Liver (tissue), 8 donors: ENCODE measurements at regions not wholly inside any gene's neighbourhood (a gene's known extent, or its start where the extent isn't known, plus 50 kb on each side); places are given as distances from the start of the nearest gene placed in this dataset.

ENCODE experiments used
- DNase-seq: peaks from one replicate; pipeline ENCODE4 v3.0.0-alpha.2; 2017; ENCODE audit warnings: low spot score
- H3K27ac ChIP-seq, 2 donors: one replicate each; pipeline ENCODE4 v1.7.0; 2013; ENCODE audit warnings: inconsistent platforms in 2 of 2, low read length in 2 of 2, control low read depth in 1 of 2, low read depth in 1 of 2, mild to moderate bottlenecking in 1 of 2
- H3K27me3 ChIP-seq, 4 donors: one replicate each; pipeline versions ENCODE4 v1.6.1 to v1.7.0; 2013; ENCODE audit warnings: low read length in 3 of 4, inconsistent platforms in 1 of 4, mild to moderate bottlenecking in 1 of 4, moderate library complexity in 1 of 4; ENCODE audit not compliant: control insufficient read depth in 4 of 4, insufficient read depth in 4 of 4
- H3K36me3 ChIP-seq, 4 donors: one replicate each; pipeline versions ENCODE4 v1.6.1 to v1.7.0; 2013; ENCODE audit warnings: low read length in 3 of 4, mild to moderate bottlenecking in 3 of 4, low read depth in 1 of 4, moderate library complexity in 1 of 4; ENCODE audit not compliant: control insufficient read depth in 4 of 4, insufficient read depth in 3 of 4
- H3K4me1 ChIP-seq, 4 donors: one replicate each; pipeline versions ENCODE4 v1.6.1 to v1.7.0; 2013; ENCODE audit warnings: low read length in 3 of 4, mild to moderate bottlenecking in 3 of 4, moderate library complexity in 1 of 4; ENCODE audit not compliant: control insufficient read depth in 4 of 4, insufficient read depth in 4 of 4
- H3K4me3 ChIP-seq, 3 donors: one replicate each; pipeline versions ENCODE4 v1.6.1 to v1.7.0; 2013; ENCODE audit warnings: low read length in 3 of 3, control low read depth in 1 of 3, low read depth in 1 of 3, mild to moderate bottlenecking in 1 of 3
- H3K9ac ChIP-seq, 2 donors: one replicate each; pipeline ENCODE4 v1.7.0; 2013; ENCODE audit warnings: low read length in 2 of 2, mild to moderate bottlenecking in 2 of 2, moderate library complexity in 2 of 2, control low read depth in 1 of 2, low read depth in 1 of 2
- H3K9me3 ChIP-seq, 4 donors: one replicate each; pipeline versions ENCODE4 v1.6.1 to v1.7.0; 2013; ENCODE audit warnings: low read length in 3 of 4; ENCODE audit not compliant: control insufficient read depth in 4 of 4
- CTCF ChIP-seq: fragments of 150-350 bp; IDR thresholded peaks from 2 replicates; pipeline ENCODE4 v1.5.1; 2017; ENCODE audit warnings: improper control_type of control experiment, low read depth, low read length; ENCODE audit not compliant: missing input control
- EGR1 ChIP-seq, 2 donors: IDR thresholded peaks; 2 replicates each; pipeline ENCODE4 v1.6.1; 2016 to 2018; ENCODE audit warnings: antibody characterized with exemption in 2 of 2, low read depth in 2 of 2
- FOXA1 ChIP-seq: IDR thresholded peaks from 2 replicates; pipeline ENCODE4 v1.6.1; 2016; ENCODE audit warnings: antibody characterized with exemption
- FOXA2 ChIP-seq: IDR thresholded peaks from 2 replicates; pipeline ENCODE4 v1.6.1; 2016; ENCODE audit warnings: antibody characterized with exemption
- GABPA ChIP-seq, 2 donors: IDR thresholded peaks in 1 of 2; conservative IDR thresholded peaks in 1 of 2; 2 replicates each; pipeline ENCODE4 v1.6.1; 2016; ENCODE audit warnings: antibody characterized with exemption in 2 of 2, mild to moderate bottlenecking in 1 of 2, moderate library complexity in 1 of 2
- HNF4A ChIP-seq, 2 donors: conservative IDR thresholded peaks; 2 replicates each; pipeline ENCODE4 v1.6.1; 2016; ENCODE audit warnings: antibody characterized with exemption in 2 of 2, mild to moderate bottlenecking in 2 of 2
- HNF4G ChIP-seq: IDR thresholded peaks from 2 replicates; pipeline ENCODE4 v1.6.1; 2016; ENCODE audit warnings: antibody characterized with exemption
- JUND ChIP-seq, 2 donors: IDR thresholded peaks; 2 replicates each; pipeline ENCODE4 v1.6.1; 2016; ENCODE audit warnings: antibody characterized with exemption in 2 of 2
- MAX ChIP-seq: IDR thresholded peaks from 2 replicates; pipeline ENCODE4 v1.6.1; 2016; ENCODE audit warnings: antibody characterized with exemption
- NR2F2 ChIP-seq: IDR thresholded peaks from 2 replicates; pipeline ENCODE4 v1.6.1; 2016; ENCODE audit warnings: antibody characterized with exemption
- RAD21 ChIP-seq, 2 donors: IDR thresholded peaks; 2 replicates each; pipeline ENCODE4 v1.6.1; 2016; ENCODE audit warnings: antibody characterized with exemption in 2 of 2, mild to moderate bottlenecking in 2 of 2
- RXRA ChIP-seq, 2 donors: IDR thresholded peaks; 2 replicates each; pipeline ENCODE4 v1.6.1; 2017 to 2018; ENCODE audit warnings: antibody characterized with exemption in 2 of 2, mild to moderate bottlenecking in 1 of 2
- SP1 ChIP-seq: IDR thresholded peaks from 2 replicates; pipeline ENCODE4 v1.6.1; 2018; ENCODE audit warnings: antibody characterized with exemption, mild to moderate bottlenecking
- TAF1 ChIP-seq: conservative IDR thresholded peaks from 2 replicates; pipeline ENCODE4 v1.6.1; 2016; ENCODE audit warnings: antibody characterized with exemption, mild to moderate bottlenecking
- YY1 ChIP-seq: IDR thresholded peaks from 2 replicates; pipeline ENCODE4 v1.6.1; 2016; ENCODE audit warnings: antibody characterized with exemption, mild to moderate bottlenecking
- ZBTB33 ChIP-seq: IDR thresholded peaks from 2 replicates; pipeline ENCODE4 v1.6.1; 2016; ENCODE audit warnings: antibody characterized with exemption
- WGBS: extraction: QIAGEN DNeasy Blood & Tissue Kit; methylation state at CpG from one replicate; pipeline ENCODE4 v1.1.7; 2013; 5-methylcytosine and 5-hydroxymethylcytosine counted together
- TF ChIP-seq, protein P1 (sequence below): IDR thresholded peaks from 2 replicates; pipeline ENCODE4 v1.6.1; 2016; ENCODE audit warnings: antibody characterized with exemption
- TF ChIP-seq, protein P2 (sequence below): IDR thresholded peaks from 2 replicates; pipeline ENCODE4 v1.6.1; 2016; ENCODE audit warnings: antibody characterized with exemption, mild to moderate bottlenecking
- donor health status: healthy.
- donor health status: healthy.
- donor health status: healthy.
- donor health status: healthy.
- donor health status: healthy.

DNA sequence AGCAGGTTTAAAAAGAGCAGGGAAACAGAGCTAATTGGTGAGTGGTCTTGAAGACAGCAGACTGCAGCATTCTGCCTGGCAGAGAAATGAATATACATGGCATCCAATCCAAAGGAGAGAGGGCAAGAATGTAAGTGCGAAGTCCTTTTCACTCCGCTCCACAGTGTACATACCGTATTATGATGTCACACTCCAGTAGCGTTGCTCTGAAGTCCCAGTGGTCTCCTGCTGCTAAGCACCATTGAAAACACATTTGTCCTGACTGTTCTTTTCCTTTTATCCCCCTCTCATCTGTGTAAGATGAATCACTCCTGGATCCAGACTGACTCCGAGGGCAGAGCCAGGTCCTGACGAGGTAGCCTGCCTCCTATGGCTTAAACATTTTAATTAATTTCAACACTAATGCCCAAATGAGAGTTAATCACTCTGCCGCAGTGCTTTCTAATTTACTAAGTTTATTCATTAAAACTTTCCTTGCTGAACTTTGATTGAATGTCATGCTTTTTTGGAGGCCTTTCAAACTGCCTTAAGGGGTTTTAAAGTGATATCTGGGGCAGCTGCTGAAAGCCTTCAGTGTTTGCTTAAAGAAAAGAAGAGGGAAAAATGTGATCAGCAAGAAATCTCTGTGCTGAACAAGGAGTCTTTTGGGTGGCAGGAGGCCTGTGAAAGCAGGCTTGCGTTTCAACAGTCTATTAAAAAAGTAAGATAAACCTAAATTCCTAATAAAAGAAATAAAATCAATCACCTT is 227.2 kb downstream of the ATG4C start:
- Histone ChIP-seq H3K9ac (no peak overlapping the region), H3K36me3 (no peaks in the 10 kb centered on the region), H3K27ac (no peak overlapping the region), H3K9me3 (peaks cover 0 to 2% (median 0%) of the 10 kb centered on the region in 4 donors), H3K27me3 (no peaks in the 10 kb centered on the region), H3K4me1 (peaks cover 0 to 14% (median 7%) of the 10 kb centered on the region in 4 donors), H3K4me3 (no peak overlapping the region)
- 89% methylated on average over 8 of the region's 8 CpGs for WGBS
- TF ChIP-seq RXRA (IDR thresholded peaks at IDR 0.05) (no peak), JUND (IDR thresholded peaks at IDR 0.05) (no peak), SP1 (no peak), EGR1 (IDR thresholded peaks at IDR 0.05; ENCODE audit: low read depth in 2 of 2) (no peak), YY1 (no peak), FOXA1 (no peak), FOXA2 (no peak)
- TF ChIP-seq, protein P1, sequence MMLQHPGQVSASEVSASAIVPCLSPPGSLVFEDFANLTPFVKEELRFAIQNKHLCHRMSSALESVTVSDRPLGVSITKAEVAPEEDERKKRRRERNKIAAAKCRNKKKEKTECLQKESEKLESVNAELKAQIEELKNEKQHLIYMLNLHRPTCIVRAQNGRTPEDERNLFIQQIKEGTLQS: no peak
- no peak for DNase-seq

DNA sequence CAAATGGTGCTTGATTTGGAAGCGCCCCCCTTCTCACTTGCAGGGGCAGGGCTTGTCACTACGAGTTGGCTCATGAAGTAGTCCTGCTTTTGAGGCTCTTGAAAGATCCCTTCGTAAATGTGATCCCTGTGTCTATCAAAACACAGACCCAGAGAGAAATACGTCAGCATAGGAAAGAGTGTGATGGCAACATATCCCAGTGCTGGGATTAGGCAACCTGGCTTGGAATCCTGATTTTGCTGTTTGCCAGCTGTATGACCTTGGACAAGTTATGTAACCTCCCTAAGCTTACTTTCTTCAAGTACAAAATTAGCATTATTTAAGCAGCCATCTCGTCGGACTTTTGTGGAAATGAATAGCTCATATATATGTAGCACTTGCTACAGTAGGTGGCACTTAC is 228.4 kb downstream of the ATG4C start:
- H3K4me1 ChIP-seq: peaks cover 0 to 15% (median 8%) of the 10 kb centered on the region in 4 donors
- H3K27me3 ChIP-seq: no peaks in the 10 kb centered on the region
- DNase-seq: no peak
- no peak overlapping the region for H3K27ac ChIP-seq
- TF ChIP-seq HNF4A (conservative IDR thresholded peaks at IDR 0.05): peak; percentile 58 to 64
- TF ChIP-seq SP1: peak; percentile 41
- TF ChIP-seq, protein P2, sequence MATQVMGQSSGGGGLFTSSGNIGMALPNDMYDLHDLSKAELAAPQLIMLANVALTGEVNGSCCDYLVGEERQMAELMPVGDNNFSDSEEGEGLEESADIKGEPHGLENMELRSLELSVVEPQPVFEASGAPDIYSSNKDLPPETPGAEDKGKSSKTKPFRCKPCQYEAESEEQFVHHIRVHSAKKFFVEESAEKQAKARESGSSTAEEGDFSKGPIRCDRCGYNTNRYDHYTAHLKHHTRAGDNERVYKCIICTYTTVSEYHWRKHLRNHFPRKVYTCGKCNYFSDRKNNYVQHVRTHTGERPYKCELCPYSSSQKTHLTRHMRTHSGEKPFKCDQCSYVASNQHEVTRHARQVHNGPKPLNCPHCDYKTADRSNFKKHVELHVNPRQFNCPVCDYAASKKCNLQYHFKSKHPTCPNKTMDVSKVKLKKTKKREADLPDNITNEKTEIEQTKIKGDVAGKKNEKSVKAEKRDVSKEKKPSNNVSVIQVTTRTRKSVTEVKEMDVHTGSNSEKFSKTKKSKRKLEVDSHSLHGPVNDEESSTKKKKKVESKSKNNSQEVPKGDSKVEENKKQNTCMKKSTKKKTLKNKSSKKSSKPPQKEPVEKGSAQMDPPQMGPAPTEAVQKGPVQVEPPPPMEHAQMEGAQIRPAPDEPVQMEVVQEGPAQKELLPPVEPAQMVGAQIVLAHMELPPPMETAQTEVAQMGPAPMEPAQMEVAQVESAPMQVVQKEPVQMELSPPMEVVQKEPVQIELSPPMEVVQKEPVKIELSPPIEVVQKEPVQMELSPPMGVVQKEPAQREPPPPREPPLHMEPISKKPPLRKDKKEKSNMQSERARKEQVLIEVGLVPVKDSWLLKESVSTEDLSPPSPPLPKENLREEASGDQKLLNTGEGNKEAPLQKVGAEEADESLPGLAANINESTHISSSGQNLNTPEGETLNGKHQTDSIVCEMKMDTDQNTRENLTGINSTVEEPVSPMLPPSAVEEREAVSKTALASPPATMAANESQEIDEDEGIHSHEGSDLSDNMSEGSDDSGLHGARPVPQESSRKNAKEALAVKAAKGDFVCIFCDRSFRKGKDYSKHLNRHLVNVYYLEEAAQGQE: no peak
- TF ChIP-seq ZBTB33: no peak
- peak; percentile 21 for TF ChIP-seq MAX
- TF ChIP-seq NR2F2: no peak
- TF ChIP-seq FOXA2: no peak
- TF ChIP-seq CTCF: no peak
- TF ChIP-seq, protein P1: peak; percentile 31
- TF ChIP-seq RXRA (IDR thresholded peaks at IDR 0.05): peak; percentile 44 to 53
- TF ChIP-seq HNF4G: peak; percentile 15
- peak; percentile 46 for TF ChIP-seq YY1
- no peak for TF ChIP-seq TAF1
- peak in 1 of 2 donors; percentile 41 for TF ChIP-seq JUND (IDR thresholded peaks at IDR 0.05)
- no peak for TF ChIP-seq FOXA1
- no peak for TF ChIP-seq EGR1 (IDR thresholded peaks at IDR 0.05; ENCODE audit: low read depth in 2 of 2)
- no peak for TF ChIP-seq GABPA (IDR thresholded peaks at IDR 0.05 in 1 of 2, conservative IDR thresholded peaks at IDR 0.05 in 1 of 2)
- TF ChIP-seq RAD21 (IDR thresholded peaks at IDR 0.05): peak in 1 of 2 donors; percentile 10
- no peak overlapping the region for H3K4me3 ChIP-seq
- H3K9ac ChIP-seq: no peak overlapping the region
- peaks cover 0 to 2% (median 0%) of the 10 kb centered on the region in 4 donors for H3K9me3 ChIP-seq
- WGBS: 35% methylated on average over 6 of the region's 6 CpGs
- no peaks in the 10 kb centered on the region for H3K36me3 ChIP-seq
